KMS-11 (cell line): ENCODE measurements at regions not wholly inside any gene's neighbourhood (a gene's known extent, or its start where the extent isn't known, plus 50 kb on each side); places are given as distances from the start of the nearest gene placed in this dataset.
A peak's percentile ranks its signal among the peaks of the same experiment; 100 is the strongest.

Source experiments
- H2AFZ ChIP-seq: fragments of 200-600 bp; sonication (generic); 2 replicates; pipeline ENCODE4 v1.6.1; 2016; ENCODE audit warnings: antibody characterized with exemption, mixed run types, low read depth
- H3K27ac ChIP-seq: fragments of 200-600 bp; sonication (generic); 2 replicates; pipeline ENCODE4 v1.6.1; 2016; ENCODE audit warnings: mild to moderate bottlenecking, mixed run types
- H3K27me3 ChIP-seq: fragments of 200-600 bp; sonication (generic); 2 replicates; pipeline ENCODE4 v1.6.1; 2017; ENCODE audit warnings: mild to moderate bottlenecking, low read depth, mixed run types, moderate library complexity; ENCODE audit not compliant: insufficient read depth
- H3K36me3 ChIP-seq: fragments of 200-600 bp; sonication (generic); 2 replicates; pipeline ENCODE4 v1.6.1; 2017; ENCODE audit warnings: mild to moderate bottlenecking, mixed run types; ENCODE audit not compliant: insufficient read depth
- H3K4me1 ChIP-seq: fragments of 200-600 bp; sonication (generic); 2 replicates; pipeline ENCODE4 v1.6.1; 2016; ENCODE audit warnings: mild to moderate bottlenecking, low read depth, mixed run types; ENCODE audit not compliant: poor library complexity, severe bottlenecking
- H3K4me2 ChIP-seq: fragments of 200-600 bp; sonication (generic); 2 replicates; pipeline ENCODE4 v1.7.0; 2016; ENCODE audit warnings: mild to moderate bottlenecking, mixed run types
- H3K4me3 ChIP-seq: fragments of 200-600 bp; sonication (generic); IDR thresholded peaks from 2 replicates; pipeline ENCODE4 v1.6.1; 2017; ENCODE audit warnings: low read depth, low read length, mixed read lengths; ENCODE audit not compliant: insufficient read depth
- H3K79me2 ChIP-seq: fragments of 200-600 bp; sonication (generic); 2 replicates; pipeline ENCODE4 v1.6.1; 2016; ENCODE audit warnings: low read depth, mixed run types; ENCODE audit not compliant: insufficient read depth
- H3K9ac ChIP-seq: fragments of 200-600 bp; sonication (generic); 2 replicates; pipeline ENCODE4 v1.6.1; 2016; ENCODE audit warnings: mild to moderate bottlenecking, mixed run types
- H4K20me1 ChIP-seq: fragments of 200-600 bp; sonication (generic); 2 replicates; pipeline ENCODE4 v1.6.1; 2016; ENCODE audit warnings: mild to moderate bottlenecking, mixed run types; ENCODE audit not compliant: insufficient read depth
- CTCF ChIP-seq: fragments of 200-600 bp; sonication (generic); conservative IDR thresholded peaks from 2 replicates; pipeline ENCODE4 v1.6.1; 2017; ENCODE audit warnings: low read depth, mild to moderate bottlenecking, antibody characterized with exemption, low read length, moderate library complexity, mixed read lengths

GRCh38 chr13:76538004-76538403, 348.2 kb downstream of the KCTD12 start:
- Histone ChIP-seq H3K27ac (no peak overlapping the region), H3K36me3 (no peaks in the 10 kb centered on the region), H3K4me2 (no peak overlapping the region), H3K79me2 (no peaks in the 10 kb centered on the region), H3K27me3 (no peaks in the 10 kb centered on the region), H4K20me1 (no peaks in the 10 kb centered on the region), H2AFZ (no peak overlapping the region), H3K4me3 (no peak overlapping the region), H3K9ac (no peak overlapping the region), H3K4me1 (no peaks in the 10 kb centered on the region)
- TF ChIP-seq CTCF: no peak

- peaks cover 14% of the 10 kb centered on the region for H3K4me1 ChIP-seq
- no peak overlapping the region for H3K4me3 ChIP-seq
- H3K36me3 ChIP-seq: no peaks in the 10 kb centered on the region
- TF ChIP-seq CTCF: no peak
- H3K27me3 ChIP-seq: no peaks in the 10 kb centered on the region
- H3K79me2 ChIP-seq: no peaks in the 10 kb centered on the region
- H2AFZ ChIP-seq: no peak overlapping the region
- no peaks in the 10 kb centered on the region for H4K20me1 ChIP-seq
- H3K27ac ChIP-seq: no peak overlapping the region
- no peak overlapping the region for H3K4me2 ChIP-seq
- H3K9ac ChIP-seq: no peak overlapping the region
Measured at GRCh38 chr13:76533251-76533650, 353.0 kb downstream of the KCTD12 start.

GRCh38 chr13:76527041-76527440, 359.2 kb downstream of the KCTD12 start:
- H3K27ac ChIP-seq: no peak overlapping the region
- H3K79me2 ChIP-seq: no peaks in the 10 kb centered on the region
- peaks cover 35% of the 10 kb centered on the region for H3K4me1 ChIP-seq
- H3K36me3 ChIP-seq: no peaks in the 10 kb centered on the region
- no peak overlapping the region for H3K4me3 ChIP-seq
- TF ChIP-seq CTCF: no peak
- H3K4me2 ChIP-seq: no peak overlapping the region
- no peaks in the 10 kb centered on the region for H3K27me3 ChIP-seq
- H3K9ac ChIP-seq: no peak overlapping the region
- H4K20me1 ChIP-seq: no peaks in the 10 kb centered on the region
- no peak overlapping the region for H2AFZ ChIP-seq

GRCh38 chr13:76523740-76524340, 362.4 kb downstream of the KCTD12 start:
- Histone ChIP-seq H3K4me3 (no peak overlapping the region), H3K27ac (peak overlapping the region; percentile 45; the same call in 1 of the 2 replicates), H3K4me1 (peaks cover 21% of the 10 kb centered on the region), H3K9ac (no peak overlapping the region), H3K79me2 (no peaks in the 10 kb centered on the region), H3K36me3 (no peaks in the 10 kb centered on the region), H3K27me3 (no peaks in the 10 kb centered on the region), H2AFZ (no peak overlapping the region; the same call in 1 of the 2 replicates), H3K4me2 (peak overlapping the region; percentile 53), H4K20me1 (no peaks in the 10 kb centered on the region)
- no peak for TF ChIP-seq CTCF
